ENCODE measurements at regions not wholly inside any gene's neighbourhood (a gene's known extent, or its start where the extent isn't known, plus 50 kb on each side); places are given as distances from the start of the nearest gene placed in this dataset.

- Mint-ChIP-seq H3K27ac (no peak overlapping the region), H3K4me3 (no peak overlapping the region), H3K36me3 (ENCODE audit: low read depth) (no peaks in the 10 kb centered on the region), H3K27me3 (ENCODE audit: low read depth) (no peaks in the 10 kb centered on the region), H3K4me1 (no peaks in the 10 kb centered on the region), H3K9me3 (no peaks in the 10 kb centered on the region)
- TF ChIP-seq, protein P1, sequence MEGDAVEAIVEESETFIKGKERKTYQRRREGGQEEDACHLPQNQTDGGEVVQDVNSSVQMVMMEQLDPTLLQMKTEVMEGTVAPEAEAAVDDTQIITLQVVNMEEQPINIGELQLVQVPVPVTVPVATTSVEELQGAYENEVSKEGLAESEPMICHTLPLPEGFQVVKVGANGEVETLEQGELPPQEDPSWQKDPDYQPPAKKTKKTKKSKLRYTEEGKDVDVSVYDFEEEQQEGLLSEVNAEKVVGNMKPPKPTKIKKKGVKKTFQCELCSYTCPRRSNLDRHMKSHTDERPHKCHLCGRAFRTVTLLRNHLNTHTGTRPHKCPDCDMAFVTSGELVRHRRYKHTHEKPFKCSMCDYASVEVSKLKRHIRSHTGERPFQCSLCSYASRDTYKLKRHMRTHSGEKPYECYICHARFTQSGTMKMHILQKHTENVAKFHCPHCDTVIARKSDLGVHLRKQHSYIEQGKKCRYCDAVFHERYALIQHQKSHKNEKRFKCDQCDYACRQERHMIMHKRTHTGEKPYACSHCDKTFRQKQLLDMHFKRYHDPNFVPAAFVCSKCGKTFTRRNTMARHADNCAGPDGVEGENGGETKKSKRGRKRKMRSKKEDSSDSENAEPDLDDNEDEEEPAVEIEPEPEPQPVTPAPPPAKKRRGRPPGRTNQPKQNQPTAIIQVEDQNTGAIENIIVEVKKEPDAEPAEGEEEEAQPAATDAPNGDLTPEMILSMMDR (IDR thresholded peaks at IDR 0.05; ENCODE audit: unreplicated experiment in 3 of 3): no peak
Observed at GRCh38 chr18:51425475-51425874, 228.0 kb upstream of the MEX3C start.

DNA sequence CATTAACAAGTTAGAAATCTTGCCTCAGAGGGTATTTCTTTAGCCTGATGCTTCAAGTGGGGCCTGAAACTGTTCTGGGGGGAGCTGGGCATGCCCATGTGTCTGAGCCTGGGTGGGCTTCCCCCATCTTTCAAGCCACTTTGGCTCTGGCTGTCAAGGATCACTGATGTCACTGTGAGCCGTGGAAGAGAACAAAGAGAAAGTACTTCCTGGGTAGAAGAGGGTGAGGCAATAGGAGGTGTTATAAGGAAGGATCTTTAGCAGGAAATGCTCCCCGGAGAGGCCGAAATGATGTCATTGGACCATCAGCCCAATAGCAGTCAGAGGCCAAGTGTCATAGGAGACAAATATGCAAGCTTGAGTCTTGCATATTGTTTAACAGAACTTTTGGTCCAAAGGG lies 228.4 kb upstream of the MEX3C start:
- no peak overlapping the region for H3K4me3 Mint-ChIP-seq
- no peaks in the 10 kb centered on the region for H3K36me3 Mint-ChIP-seq (ENCODE audit: low read depth)
- H3K4me1 Mint-ChIP-seq: no peaks in the 10 kb centered on the region
- H3K27me3 Mint-ChIP-seq (ENCODE audit: low read depth): no peaks in the 10 kb centered on the region
- no peaks in the 10 kb centered on the region for H3K9me3 Mint-ChIP-seq
- TF ChIP-seq, protein P1 (IDR thresholded peaks at IDR 0.05; ENCODE audit: unreplicated experiment in 3 of 3): no peak
- H3K27ac Mint-ChIP-seq: no peak overlapping the region

DNA sequence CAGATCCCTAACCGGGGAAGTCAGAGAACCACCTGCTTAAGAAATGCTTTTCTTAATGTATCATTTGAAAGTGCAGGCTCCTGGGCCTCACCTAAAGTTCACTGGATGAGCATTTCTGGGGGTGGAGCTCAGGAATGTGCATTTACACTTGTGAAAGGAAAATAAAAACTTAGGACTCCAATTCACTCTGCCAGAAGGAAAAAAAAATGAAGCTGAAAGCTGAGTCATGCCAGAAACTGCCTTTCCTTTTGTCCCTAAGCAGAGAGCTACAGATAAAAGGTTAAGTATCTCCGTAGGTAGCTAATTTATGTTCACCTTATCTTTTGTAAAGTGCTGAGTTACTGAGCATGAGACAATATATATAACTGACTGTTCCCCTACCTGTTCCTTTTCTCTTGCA lies 229.5 kb upstream of the MEX3C start:
- no peak overlapping the region for H3K4me3 Mint-ChIP-seq
- TF ChIP-seq, protein P1 (IDR thresholded peaks at IDR 0.05; ENCODE audit: unreplicated experiment in 3 of 3): no peak
- H3K36me3 Mint-ChIP-seq (ENCODE audit: low read depth): no peaks in the 10 kb centered on the region
- H3K27ac Mint-ChIP-seq: no peak overlapping the region
- no peaks in the 10 kb centered on the region for H3K27me3 Mint-ChIP-seq (ENCODE audit: low read depth)
- no peaks in the 10 kb centered on the region for H3K4me1 Mint-ChIP-seq
- no peaks in the 10 kb centered on the region for H3K9me3 Mint-ChIP-seq

DNA sequence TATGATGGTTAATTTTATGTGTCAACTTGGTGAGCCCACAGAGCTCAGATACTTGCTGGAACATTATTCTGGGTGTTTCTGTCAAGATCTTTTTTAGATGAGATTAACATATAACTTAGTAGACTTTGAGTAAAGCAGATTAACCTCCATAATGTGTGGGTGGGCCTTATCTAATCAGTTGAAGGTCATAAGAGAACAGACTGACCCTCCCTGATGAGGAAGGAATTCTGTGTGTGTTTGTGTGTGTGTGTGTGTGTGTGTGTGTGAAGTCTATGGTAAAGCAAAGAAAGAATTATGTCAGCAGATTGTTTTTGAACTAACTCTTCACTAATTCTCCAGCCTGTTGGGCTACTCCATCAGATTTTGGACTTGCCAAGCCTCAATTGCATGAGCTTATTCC lies 232.2 kb upstream of the MEX3C start:
- TF ChIP-seq, protein P1 (IDR thresholded peaks at IDR 0.05; ENCODE audit: unreplicated experiment in 3 of 3): no peak
- Mint-ChIP-seq H3K27ac (no peak overlapping the region), H3K9me3 (no peaks in the 10 kb centered on the region), H3K4me3 (no peak overlapping the region), H3K4me1 (no peaks in the 10 kb centered on the region), H3K27me3 (ENCODE audit: low read depth) (no peaks in the 10 kb centered on the region), H3K36me3 (ENCODE audit: low read depth) (no peaks in the 10 kb centered on the region)

DNA sequence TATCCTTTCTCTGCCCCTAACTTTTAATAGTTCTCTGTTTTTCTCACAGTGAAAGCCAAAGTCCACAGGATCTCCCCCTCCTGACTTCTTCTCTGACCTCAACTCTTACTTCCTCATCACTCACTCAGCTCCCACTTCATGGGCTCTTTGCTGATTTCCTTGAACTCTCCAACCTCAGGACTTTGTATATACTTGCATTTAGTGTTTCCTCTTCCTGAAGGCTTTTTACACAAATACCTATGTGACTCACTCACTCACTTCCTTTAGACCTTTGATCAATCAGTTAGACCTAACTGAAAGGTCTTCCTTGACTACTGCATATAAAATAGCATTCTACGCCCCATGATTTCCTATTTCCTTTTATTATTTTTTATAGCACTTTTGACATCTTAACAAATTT lies 233.1 kb upstream of the MEX3C start:
- Mint-ChIP-seq H3K27ac (no peak overlapping the region), H3K36me3 (ENCODE audit: low read depth) (no peaks in the 10 kb centered on the region), H3K9me3 (no peaks in the 10 kb centered on the region), H3K27me3 (ENCODE audit: low read depth) (no peaks in the 10 kb centered on the region), H3K4me1 (no peaks in the 10 kb centered on the region), H3K4me3 (no peak overlapping the region)
- TF ChIP-seq, protein P1 (IDR thresholded peaks at IDR 0.05; ENCODE audit: unreplicated experiment in 3 of 3): no peak

GRCh38 chr18:51433296-51433695 lies 235.8 kb upstream of the MEX3C start:
- no peaks in the 10 kb centered on the region for H3K9me3 Mint-ChIP-seq
- TF ChIP-seq, protein P1 (IDR thresholded peaks at IDR 0.05; ENCODE audit: unreplicated experiment in 3 of 3): no peak
- H3K27ac Mint-ChIP-seq: no peak overlapping the region

More at GRCh38 chr18:51433296-51433695, 235.8 kb upstream of the MEX3C start:
- H3K4me1 Mint-ChIP-seq: no peaks in the 10 kb centered on the region
- no peaks in the 10 kb centered on the region for H3K36me3 Mint-ChIP-seq (ENCODE audit: low read depth)
- no peak overlapping the region for H3K4me3 Mint-ChIP-seq
- no peaks in the 10 kb centered on the region for H3K27me3 Mint-ChIP-seq (ENCODE audit: low read depth)

Measured in nephron (organoid).